Ectodermal cell (in vitro differentiated cells): ENCODE measurements at regions not wholly inside any gene's neighbourhood (a gene's known extent, or its start where the extent isn't known, plus 50 kb on each side); places are given as distances from the start of the nearest gene placed in this dataset.
"Not testable (repeated sequence)": the region's sequence is repeated elsewhere in the genome, so short reads cannot be mapped to it uniquely, and the experiment has no call there.

ENCODE experiments used
- H3K27ac ChIP-seq: 2 replicates; pipeline ENCODE4 v1.7.0; 2013; ENCODE audit warnings: mild to moderate bottlenecking, low read depth, low read length; ENCODE audit not compliant: insufficient read depth, poor library complexity, severe bottlenecking
- H3K27me3 ChIP-seq: 2 replicates; pipeline ENCODE4 v1.7.0; 2013; ENCODE audit warnings: mild to moderate bottlenecking, low read length; ENCODE audit not compliant: insufficient read depth, control insufficient read depth, poor library complexity, severe bottlenecking
- H3K36me3 ChIP-seq: one replicate; pipeline ENCODE4 v1.7.0; 2013; ENCODE audit warnings: low read length; ENCODE audit not compliant: control insufficient read depth, insufficient read depth
- H3K4me1 ChIP-seq: one replicate; pipeline ENCODE4 v1.7.0; 2013; ENCODE audit warnings: low read length; ENCODE audit not compliant: control insufficient read depth, insufficient read depth
- H3K4me3 ChIP-seq: 2 replicates; pipeline ENCODE4 v1.7.0; 2013; ENCODE audit warnings: low read depth, low read length, control low read depth; ENCODE audit not compliant: insufficient read depth
- H3K9me3 ChIP-seq: 2 replicates; pipeline ENCODE4 v1.7.0; 2013; ENCODE audit warnings: mild to moderate bottlenecking, low read length, moderate library complexity; ENCODE audit not compliant: control insufficient read depth
- WGBS, 2 experiments: methylation state at CpG; one replicate each; pipeline ENCODE4 v1.1.7; 2013; ENCODE audit warnings: missing lambda C conversion rate in 2 of 2; 5-methylcytosine and 5-hydroxymethylcytosine counted together

DNA sequence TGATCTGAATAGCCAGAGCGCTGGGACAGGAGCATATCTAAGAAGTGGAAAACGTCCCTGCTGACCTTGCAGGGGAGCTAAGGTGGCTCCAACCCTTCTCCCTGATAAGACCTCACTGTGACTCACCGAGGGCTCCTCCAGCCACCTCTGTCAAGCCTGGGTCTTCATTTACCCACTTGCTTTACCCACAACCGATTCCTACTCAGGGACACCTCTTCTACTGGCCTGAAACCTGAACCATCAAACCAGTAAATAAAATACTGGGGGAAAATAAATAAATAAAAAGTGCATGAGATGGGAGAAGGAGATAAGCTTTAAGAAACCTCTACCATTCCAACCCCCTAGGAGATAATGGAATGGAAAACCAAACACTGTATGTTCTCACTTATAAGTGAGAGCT lies 80.2 kb upstream of the ALOX12 start:
- peaks cover 37% of the 10 kb centered on the region for H3K27me3 ChIP-seq
- no peaks in the 10 kb centered on the region for H3K9me3 ChIP-seq
- no peak overlapping the region for H3K4me3 ChIP-seq
- no peaks in the 10 kb centered on the region for H3K36me3 ChIP-seq
- WGBS, 2 experiments: 77 to 79% methylated on average over 3 to 4 of the region's 4 CpGs
- H3K4me1 ChIP-seq: no peaks in the 10 kb centered on the region
- no peak overlapping the region for H3K27ac ChIP-seq

DNA sequence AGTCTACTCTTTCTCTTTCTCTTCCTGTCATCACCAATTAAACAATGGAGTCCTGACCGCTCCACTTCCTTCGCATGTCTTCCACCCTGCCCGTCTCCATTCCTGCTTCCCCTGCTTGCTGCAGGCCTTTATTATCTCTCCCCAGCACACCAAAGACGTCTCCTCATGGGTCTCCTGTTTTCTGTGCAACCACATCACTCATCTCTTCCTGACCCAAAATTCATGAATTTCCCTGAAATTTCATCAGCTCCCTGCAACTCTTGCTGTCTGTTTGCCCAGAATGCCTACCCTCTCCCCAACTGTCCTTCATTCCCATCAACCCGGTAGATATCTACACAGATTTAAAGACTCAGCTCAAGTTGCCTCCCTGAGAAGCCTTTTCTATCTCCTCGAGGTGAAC lies 76.7 kb upstream of the ALOX12 start:
- H3K9me3 ChIP-seq: no peaks in the 10 kb centered on the region
- no peaks in the 10 kb centered on the region for H3K4me1 ChIP-seq
- no peak overlapping the region for H3K4me3 ChIP-seq
- WGBS, 2 experiments: 78 to 80% methylated on average over 6 of the region's 6 CpGs
- peaks cover 16% of the 10 kb centered on the region for H3K27me3 ChIP-seq
- no peak overlapping the region for H3K27ac ChIP-seq
- H3K36me3 ChIP-seq: no peaks in the 10 kb centered on the region

DNA sequence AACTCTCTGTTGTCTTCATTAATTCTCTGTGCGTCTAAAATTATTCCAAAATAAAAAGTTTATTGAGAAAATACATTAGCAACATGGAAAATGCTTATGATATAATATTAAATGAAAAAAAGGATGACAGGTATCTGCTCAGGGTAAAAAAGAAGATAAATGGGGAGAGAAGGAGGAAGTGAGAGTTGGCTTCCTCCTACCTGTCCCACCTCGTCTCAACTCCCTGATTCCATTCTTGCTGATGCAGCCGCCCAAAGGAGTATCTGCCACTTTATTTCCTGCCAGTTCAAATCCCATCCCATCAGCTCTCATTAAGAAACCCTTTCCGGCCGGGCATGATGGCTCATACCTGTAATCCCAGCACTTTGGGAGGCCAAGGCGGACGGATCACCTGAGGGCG lies 72.5 kb upstream of the ALOX12 start:
- H3K4me3 ChIP-seq: no peak overlapping the region

DNA sequence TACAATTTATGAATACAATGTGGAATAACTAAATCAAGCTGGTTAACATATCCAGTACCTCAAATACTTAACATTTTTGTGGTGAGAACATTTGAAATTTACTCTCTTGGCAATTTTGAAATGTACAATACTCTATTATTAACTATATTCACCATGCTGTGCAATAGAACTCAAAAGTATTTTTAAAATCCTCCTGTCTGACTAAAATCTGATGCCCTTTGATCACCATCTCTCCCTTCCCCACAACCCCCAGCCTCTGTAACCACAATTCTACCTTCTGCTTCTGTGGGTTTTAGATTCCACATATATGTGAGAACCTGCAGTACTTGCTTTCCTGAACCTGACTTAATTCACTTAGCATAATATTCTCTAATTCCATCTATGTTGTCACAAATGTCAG lies 71.6 kb upstream of the ALOX12 start:
- Histone ChIP-seq H3K27ac (no peak overlapping the region), H3K4me3 (no peak overlapping the region), H3K36me3 (no peaks in the 10 kb centered on the region), H3K4me1 (no peaks in the 10 kb centered on the region), H3K27me3 (peaks cover 1% of the 10 kb centered on the region), H3K9me3 (no peaks in the 10 kb centered on the region)

More for the DNA sequence above, 72.5 kb upstream of the ALOX12 start:
- Histone ChIP-seq H3K36me3 (no peaks in the 10 kb centered on the region), H3K9me3 (no peaks in the 10 kb centered on the region), H3K27ac (no peak overlapping the region), H3K4me1 (no peaks in the 10 kb centered on the region), H3K27me3 (no peaks in the 10 kb centered on the region)
- 82 to 89% methylated on average over 7 to 8 of the region's 8 CpGs for WGBS, 2 experiments

DNA sequence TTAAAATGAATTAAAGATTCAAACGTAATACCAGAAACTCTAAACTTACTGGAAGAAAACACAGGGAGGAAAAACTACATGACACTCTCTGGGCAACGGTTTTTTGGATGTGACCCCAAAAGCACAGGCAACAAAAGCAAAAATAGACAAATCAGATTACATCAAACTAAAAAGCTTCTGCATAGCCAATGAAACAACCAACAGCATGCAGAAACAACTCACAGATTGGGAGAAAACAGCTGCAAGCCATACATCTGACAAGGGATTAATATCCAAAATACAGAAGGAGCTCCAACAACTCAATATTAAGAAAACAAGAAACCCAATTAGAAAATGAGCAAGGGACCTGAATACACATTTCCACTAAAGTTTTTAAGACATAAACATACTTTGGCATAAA lies 69.2 kb upstream of the ALOX12 start:
- Histone ChIP-seq H3K36me3 (no peaks in the 10 kb centered on the region), H3K27ac (no peak overlapping the region), H3K27me3 (peaks cover 6% of the 10 kb centered on the region), H3K9me3 (no peaks in the 10 kb centered on the region), H3K4me1 (no peaks in the 10 kb centered on the region), H3K4me3 (no peak overlapping the region)
- 75 to 79% methylated on average over 2 of the region's 2 CpGs for WGBS, 2 experiments

DNA sequence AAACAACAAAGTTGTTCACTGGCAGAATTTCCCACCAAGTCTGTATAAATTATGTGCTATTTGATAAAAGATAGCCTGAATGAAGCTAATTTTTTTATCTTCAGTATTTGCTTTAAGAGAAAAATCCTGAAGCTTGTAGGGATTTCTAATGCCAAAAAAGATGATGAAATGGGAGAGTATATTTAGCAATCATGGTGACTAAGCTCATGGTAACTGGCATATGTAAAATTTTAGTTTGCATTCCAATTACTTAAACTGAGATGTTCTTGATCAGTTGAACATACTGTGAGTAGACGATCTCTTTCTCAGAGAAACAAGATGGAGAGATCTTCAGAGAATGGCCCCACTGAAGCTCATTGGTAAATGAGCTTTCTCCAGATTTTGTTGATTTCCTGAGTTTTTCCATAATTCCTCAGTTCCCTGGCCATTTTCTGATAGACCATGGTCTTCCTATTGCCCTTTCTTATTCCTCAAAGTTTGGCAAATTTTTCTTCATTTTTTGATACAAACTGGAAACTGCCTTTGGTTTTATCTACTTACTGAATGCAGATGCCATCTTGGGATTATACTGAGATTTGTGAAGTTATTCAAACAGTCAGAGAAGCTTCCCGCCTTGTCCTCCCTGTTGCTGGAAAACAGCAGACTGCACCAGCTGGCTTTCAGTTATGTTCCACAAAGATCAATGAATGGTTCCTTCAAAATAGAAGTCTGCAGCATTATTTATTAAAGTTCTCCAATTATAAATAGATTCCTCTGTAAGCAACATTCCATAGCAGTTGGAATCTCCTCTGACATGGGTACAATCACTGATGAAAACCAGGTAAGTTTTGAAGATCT lies 68.3 kb upstream of the ALOX12 start:
- H3K4me1 ChIP-seq: no peaks in the 10 kb centered on the region
- 94 to 98% methylated on average over 2 of the region's 2 CpGs for WGBS, 2 experiments
- H3K36me3 ChIP-seq: no peaks in the 10 kb centered on the region
- H3K4me3 ChIP-seq: no peak overlapping the region
- H3K27me3 ChIP-seq: peaks cover 6% of the 10 kb centered on the region
- no peak overlapping the region for H3K27ac ChIP-seq
- no peaks in the 10 kb centered on the region for H3K9me3 ChIP-seq

DNA sequence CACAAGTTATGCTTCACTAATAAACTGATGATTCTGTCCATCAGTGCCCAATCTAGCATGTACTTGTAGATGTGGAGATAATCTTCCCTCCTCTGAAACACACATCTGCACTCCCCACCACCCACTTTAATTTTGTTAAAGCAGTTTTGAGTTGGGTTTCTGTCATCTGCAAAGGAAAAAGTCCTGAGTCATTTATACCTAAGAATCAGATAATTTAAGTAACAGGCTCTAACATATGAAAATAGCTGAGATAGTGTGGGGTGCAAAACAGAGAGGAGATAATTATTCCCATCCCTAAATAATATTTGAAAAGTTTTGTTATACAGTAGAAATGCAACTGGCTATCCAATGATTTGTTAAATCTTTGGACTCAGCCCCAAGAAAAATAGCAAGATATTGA lies 67.7 kb upstream of the ALOX12 start:
- no peaks in the 10 kb centered on the region for H3K4me1 ChIP-seq
- no peak overlapping the region for H3K4me3 ChIP-seq
- no peak overlapping the region for H3K27ac ChIP-seq
- H3K9me3 ChIP-seq: no peaks in the 10 kb centered on the region
- no peaks in the 10 kb centered on the region for H3K36me3 ChIP-seq
- peaks cover 6% of the 10 kb centered on the region for H3K27me3 ChIP-seq

DNA sequence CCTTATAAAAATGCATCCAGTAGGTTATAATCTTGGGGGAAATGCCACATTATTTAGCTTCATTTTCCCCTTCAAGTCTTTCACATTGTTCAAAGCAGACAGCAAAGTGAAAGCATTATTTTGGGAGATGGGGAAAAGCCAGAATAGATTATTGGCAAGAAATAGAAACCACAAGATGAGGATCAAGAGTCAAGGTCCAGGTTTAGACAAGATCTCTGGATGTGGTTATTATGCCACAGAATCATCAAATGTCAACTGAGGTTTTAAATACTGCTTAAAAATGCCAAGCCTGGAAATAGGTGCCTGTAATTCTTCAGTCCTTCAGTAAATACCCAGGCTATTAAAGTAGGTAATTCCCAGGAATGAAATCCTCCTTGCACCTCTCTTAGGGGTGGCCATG lies 65.1 kb upstream of the ALOX12 start:
- Histone ChIP-seq H3K9me3 (no peaks in the 10 kb centered on the region), H3K36me3 (no peaks in the 10 kb centered on the region), H3K27me3 (peaks cover 6% of the 10 kb centered on the region), H3K4me1 (no peaks in the 10 kb centered on the region), H3K4me3 (no peak overlapping the region), H3K27ac (no peak overlapping the region)

DNA sequence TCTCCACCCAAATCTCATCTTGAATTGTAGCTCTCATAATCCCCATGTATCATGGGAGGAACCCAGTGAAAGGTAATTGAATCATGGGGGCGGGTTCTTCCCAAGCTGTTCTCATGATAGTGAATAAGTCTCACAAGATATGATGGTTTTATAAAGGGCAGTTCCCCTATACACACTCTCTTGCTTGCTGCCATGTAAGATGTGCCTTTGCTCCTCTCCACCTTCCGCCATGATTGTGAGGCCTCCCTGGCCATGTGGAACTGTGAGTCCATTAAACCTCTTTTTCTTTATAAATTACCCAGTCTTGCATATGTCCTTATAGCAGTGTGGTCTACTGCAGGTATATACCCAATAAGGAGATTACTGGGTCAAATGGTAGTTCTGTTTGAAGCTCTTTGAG lies 61.3 kb upstream of the ALOX12 start:
- WGBS, 2 experiments: 89 to 94% methylated on average over 2 of the region's 2 CpGs
- not testable (repeated sequence) for H3K4me3 ChIP-seq, H3K4me1 ChIP-seq, H3K27ac ChIP-seq, H3K36me3 ChIP-seq, H3K9me3 ChIP-seq, H3K27me3 ChIP-seq

DNA sequence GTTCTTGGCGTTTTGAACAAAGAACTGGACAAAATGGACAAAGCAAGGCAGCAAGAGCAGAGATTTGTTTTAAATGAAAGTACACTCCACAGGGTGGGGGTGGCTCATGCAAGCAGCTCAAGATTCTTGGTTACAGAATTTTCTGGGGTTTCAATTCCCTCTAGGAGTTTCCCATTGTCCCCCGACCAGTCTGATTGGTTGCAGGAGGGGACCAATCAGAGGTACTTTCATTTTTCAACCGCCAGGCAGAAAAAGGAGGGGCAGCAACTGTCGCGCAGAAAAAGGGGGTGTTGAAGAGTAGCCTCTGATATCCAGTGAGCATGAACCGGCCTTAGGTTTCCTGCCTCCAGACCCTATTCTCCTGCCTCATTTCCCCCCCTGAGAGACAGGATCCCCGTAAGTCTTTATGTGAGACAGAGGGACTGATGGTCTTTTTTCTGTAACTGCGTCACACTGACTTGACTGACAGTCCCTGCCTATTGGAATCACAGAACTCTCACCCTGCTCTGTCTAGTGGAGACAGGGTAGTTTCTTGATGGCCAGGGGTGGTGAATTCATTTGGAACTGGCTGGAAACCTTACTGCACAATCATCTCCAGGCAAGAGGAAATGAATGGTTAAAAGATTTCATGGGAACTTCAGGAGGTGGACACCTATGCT lies 59.4 kb upstream of the ALOX12 start:
- no peaks in the 10 kb centered on the region for H3K9me3 ChIP-seq
- no peaks in the 10 kb centered on the region for H3K27me3 ChIP-seq
- WGBS, 2 experiments: 80 to 86% methylated on average over 8 of the region's 8 CpGs
- H3K36me3 ChIP-seq: no peaks in the 10 kb centered on the region
- H3K4me1 ChIP-seq: no peaks in the 10 kb centered on the region
- no peak overlapping the region for H3K27ac ChIP-seq
- H3K4me3 ChIP-seq: no peak overlapping the region
